Endothelial cell (in vitro differentiated cells): ENCODE measurements at regions not wholly inside any gene's neighbourhood (a gene's known extent, or its start where the extent isn't known, plus 50 kb on each side); places are given as distances from the start of the nearest gene placed in this dataset.

Experiments used
- DNase-seq: peaks from one replicate; pipeline ENCODE4 v3.0.0; 2021; ENCODE audit warnings: low spot score
- H3K27ac Mint-ChIP-seq: one replicate; pipeline ENCODE4 v1.8.0; 2021; ENCODE audit warnings: mixed read lengths, inconsistent platforms; ENCODE audit not compliant: unreplicated experiment
- H3K27me3 Mint-ChIP-seq: one replicate; pipeline ENCODE4 v1.8.0; 2021; ENCODE audit warnings: mild to moderate bottlenecking, moderate library complexity, mixed read lengths, inconsistent platforms; ENCODE audit not compliant: unreplicated experiment
- H3K36me3 Mint-ChIP-seq: one replicate; pipeline ENCODE4 v1.8.0; 2021; ENCODE audit warnings: mild to moderate bottlenecking, low read depth, mixed read lengths, inconsistent platforms; ENCODE audit not compliant: unreplicated experiment
- H3K4me1 Mint-ChIP-seq: one replicate; pipeline ENCODE4 v1.8.0; 2021; ENCODE audit warnings: mild to moderate bottlenecking, mixed read lengths, inconsistent platforms; ENCODE audit not compliant: unreplicated experiment
- H3K4me3 Mint-ChIP-seq: one replicate; pipeline ENCODE4 v1.8.0; 2021; ENCODE audit warnings: mild to moderate bottlenecking, mixed read lengths, inconsistent platforms; ENCODE audit not compliant: unreplicated experiment
- H3K9me3 Mint-ChIP-seq: one replicate; pipeline ENCODE4 v1.8.0; 2021; ENCODE audit warnings: mixed read lengths, inconsistent platforms; ENCODE audit not compliant: unreplicated experiment
- CTCF ChIP-seq: fragments of 200-600 bp; sonication (generic); IDR thresholded peaks from one replicate; pipeline ENCODE4 v1.5.0; 2021; ENCODE audit warnings: antibody characterized with exemption; ENCODE audit not compliant: unreplicated experiment

GRCh38 chr13:32863596-32863995 is 152.6 kb upstream of the KL start:
- H3K27me3 Mint-ChIP-seq, result no peaks in the 10 kb centered on the region

GRCh38 chr13:32866921-32867320 is 149.3 kb upstream of the KL start:
- Mint-ChIP-seq H3K9me3 (no peaks in the 10 kb centered on the region), H3K27me3 (no peaks in the 10 kb centered on the region), H3K27ac (no peak overlapping the region), H3K36me3 (no peaks in the 10 kb centered on the region), H3K4me1 (no peaks in the 10 kb centered on the region), H3K4me3 (no peak overlapping the region)
- TF ChIP-seq CTCF, result no peak
- no peak for DNase-seq

More at GRCh38 chr13:32863596-32863995, 152.6 kb upstream of the KL start:
- no peak for DNase-seq
- no peaks in the 10 kb centered on the region for H3K4me1 Mint-ChIP-seq
- no peaks in the 10 kb centered on the region for H3K36me3 Mint-ChIP-seq
- no peak overlapping the region for H3K4me3 Mint-ChIP-seq
- H3K9me3 Mint-ChIP-seq, result no peaks in the 10 kb centered on the region
- no peak for TF ChIP-seq CTCF
- no peak overlapping the region for H3K27ac Mint-ChIP-seq

GRCh38 chr13:32877491-32877890 is 138.7 kb upstream of the KL start:
- peaks cover 1% of the 10 kb centered on the region for H3K27me3 Mint-ChIP-seq
- no peak for TF ChIP-seq CTCF

GRCh38 chr13:32878163-32878562 is 138.1 kb upstream of the KL start:
- no peak for TF ChIP-seq CTCF
- Mint-ChIP-seq H3K27me3 (peaks cover 1% of the 10 kb centered on the region), H3K36me3 (no peaks in the 10 kb centered on the region), H3K4me1 (no peaks in the 10 kb centered on the region), H3K4me3 (no peak overlapping the region), H3K9me3 (no peaks in the 10 kb centered on the region), H3K27ac (no peak overlapping the region)
- DNase-seq, result no peak

More at GRCh38 chr13:32877491-32877890, 138.7 kb upstream of the KL start:
- Mint-ChIP-seq H3K4me1 (no peaks in the 10 kb centered on the region), H3K36me3 (no peaks in the 10 kb centered on the region), H3K27ac (no peak overlapping the region), H3K9me3 (no peaks in the 10 kb centered on the region), H3K4me3 (no peak overlapping the region)
- DNase-seq, result no peak

GRCh38 chr13:32880636-32881035 is 135.6 kb upstream of the KL start:
- no peak for DNase-seq
- Mint-ChIP-seq H3K4me3 (no peak overlapping the region), H3K9me3 (no peaks in the 10 kb centered on the region), H3K27me3 (no peaks in the 10 kb centered on the region), H3K27ac (no peak overlapping the region), H3K4me1 (no peaks in the 10 kb centered on the region), H3K36me3 (no peaks in the 10 kb centered on the region)
- TF ChIP-seq CTCF, result no peak
